GM13976 (cell line): ENCODE measurements at regions not wholly inside any gene's neighbourhood (a gene's known extent, or its start where the extent isn't known, plus 50 kb on each side); places are given as distances from the start of the nearest gene placed in this dataset.
"Not testable (repeated sequence)": the region's sequence is repeated elsewhere in the genome, so short reads cannot be mapped to it uniquely, and the experiment has no call there.

Experiments used
- DNase-seq: peaks from one replicate; pipeline ENCODE4 v3.0.0; 2012; ENCODE audit warnings: low spot score
- CTCF ChIP-seq: IDR thresholded peaks from 2 replicates; pipeline ENCODE4 v1.5.1; 2012; ENCODE audit warnings: borderline replicate concordance, mild to moderate bottlenecking; ENCODE audit not compliant: insufficient read depth; ENCODE audit errors: extremely low read depth, missing control alignments, control extremely low read depth
- in situ Hi-C: fragments of 300-500 bp; cut with MboI; formaldehyde crosslinking; loops from one replicate; pipeline ENCODE4 v1.12.0; 2022; ENCODE audit warnings: low sequenced_read_pairs, mixed read lengths, inconsistent platforms; ENCODE audit not compliant: unreplicated experiment

DNA sequence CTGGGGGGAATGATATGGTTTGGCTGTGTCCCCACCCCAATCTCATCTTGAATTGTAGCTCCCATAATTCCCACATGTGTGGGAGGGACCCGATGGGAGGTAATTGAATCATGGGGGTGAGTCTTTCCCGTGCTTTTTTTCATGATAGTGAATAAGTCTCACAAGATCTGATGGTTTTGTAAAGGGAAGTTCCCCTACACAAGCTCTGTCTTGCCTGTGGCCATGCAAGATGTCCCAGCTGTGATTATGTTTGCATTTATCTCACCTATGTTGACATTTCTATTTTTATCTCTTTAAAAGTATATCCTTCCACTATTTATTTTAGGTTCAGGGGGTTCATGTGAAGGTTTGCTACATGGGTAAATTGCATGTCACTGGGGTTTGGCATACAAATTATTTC, 323.9 kb upstream of the GLI3 start:
- no peak for TF ChIP-seq CTCF
- in situ Hi-C loops = no loop called here
- no peak for DNase-seq

- DNase-seq, in situ Hi-C loops: not testable (repeated sequence)
These were observed 317.9 kb upstream of the GLI3 start for GRCh38 chr7:42554932-42555331.

GRCh38 chr7:42552227-42552626, 315.2 kb upstream of the GLI3 start:
- DNase-seq = no peak
- in situ Hi-C loops = no loop called here
- no peak for TF ChIP-seq CTCF

DNA sequence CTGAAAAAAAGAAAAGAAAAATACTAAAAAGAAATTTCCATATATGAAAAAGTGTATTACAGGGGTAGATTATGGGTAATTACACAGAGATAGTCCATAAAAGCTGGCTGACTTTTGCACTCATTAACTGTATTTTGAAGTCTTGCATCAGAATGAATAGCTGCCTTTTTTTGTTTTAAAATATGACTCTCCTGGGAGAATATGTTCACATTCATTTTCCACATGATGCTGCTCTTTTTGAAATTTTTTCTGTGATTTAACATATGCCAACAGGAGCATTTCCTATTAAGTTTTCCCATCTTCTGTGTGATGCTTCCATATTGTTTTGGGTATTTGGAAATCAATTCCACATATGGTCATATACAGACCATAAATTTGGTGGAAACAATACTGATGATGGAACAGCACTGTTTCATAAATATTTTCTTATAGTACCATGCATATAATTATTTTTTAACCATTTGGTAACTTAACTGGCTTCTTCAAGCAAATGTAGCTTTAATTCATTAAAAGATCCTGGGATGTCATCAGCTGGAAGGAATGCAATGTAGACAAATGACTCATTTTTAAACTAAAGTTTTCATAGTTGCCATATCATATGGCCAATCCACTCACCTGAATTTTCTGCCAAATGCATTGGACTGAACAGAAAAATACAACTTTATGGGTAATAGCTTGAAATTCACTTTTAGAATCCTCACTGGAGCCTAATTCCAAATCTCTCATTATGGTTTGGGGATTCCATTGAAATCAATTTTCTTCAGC, 313.9 kb upstream of the GLI3 start:
- no peak for TF ChIP-seq CTCF
- in situ Hi-C loops = no loop called here
- no peak for DNase-seq

GRCh38 chr7:42549866-42550485, 313.0 kb upstream of the GLI3 start:
- TF ChIP-seq CTCF = no peak
- in situ Hi-C loops = no loop called here
- no peak for DNase-seq

- TF ChIP-seq CTCF = no peak
- in situ Hi-C loops = no loop called here
- DNase-seq = no peak
These were observed 312.0 kb upstream of the GLI3 start for GRCh38 chr7:42548816-42549611.
